ENCODE measurements at regions not wholly inside any gene's neighbourhood (a gene's known extent, or its start where the extent isn't known, plus 50 kb on each side); places are given as distances from the start of the nearest gene placed in this dataset.
"Not testable (repeated sequence)": the region's sequence is repeated elsewhere in the genome, so short reads cannot be mapped to it uniquely, and the experiment has no call there.

- no peak for DNase-seq
- no peak for TF ChIP-seq CTCF (IDR thresholded peaks at IDR 0.05; ENCODE audit: partially characterized antibody, unreplicated experiment)
- H3K4me3 Mint-ChIP-seq (ENCODE audit: unreplicated experiment) = no peak overlapping the region
- H3K4me1 Mint-ChIP-seq (ENCODE audit: low read depth, unreplicated experiment) = peaks cover 1% of the 10 kb centered on the region
- H3K9me3 Mint-ChIP-seq (ENCODE audit: unreplicated experiment) = no peaks in the 10 kb centered on the region
- no peak overlapping the region for H3K27ac Mint-ChIP-seq (ENCODE audit: unreplicated experiment)
- H3K36me3 Mint-ChIP-seq (ENCODE audit: unreplicated experiment) = no peaks in the 10 kb centered on the region
- H3K27me3 Mint-ChIP-seq (ENCODE audit: unreplicated experiment) = no peaks in the 10 kb centered on the region
Observed at GRCh38 chr6:101129851-101130250, 248.7 kb upstream of the ASCC3 start.

GRCh38 chr6:101146389-101146788 is 247.1 kb upstream of the GRIK2 start:
- Mint-ChIP-seq H3K36me3 (ENCODE audit: unreplicated experiment) (no peaks in the 10 kb centered on the region), H3K4me3 (ENCODE audit: unreplicated experiment) (no peak overlapping the region), H3K9me3 (ENCODE audit: unreplicated experiment) (no peaks in the 10 kb centered on the region), H3K27ac (ENCODE audit: unreplicated experiment) (no peak overlapping the region), H3K4me1 (ENCODE audit: low read depth, unreplicated experiment) (no peaks in the 10 kb centered on the region), H3K27me3 (ENCODE audit: unreplicated experiment) (no peaks in the 10 kb centered on the region)
- DNase-seq = no peak
- TF ChIP-seq CTCF (IDR thresholded peaks at IDR 0.05; ENCODE audit: partially characterized antibody, unreplicated experiment) = no peak

- no peak for TF ChIP-seq CTCF (IDR thresholded peaks at IDR 0.05; ENCODE audit: partially characterized antibody, unreplicated experiment)
- no peak for DNase-seq
- H3K9me3 Mint-ChIP-seq (ENCODE audit: unreplicated experiment) = no peaks in the 10 kb centered on the region
- H3K36me3 Mint-ChIP-seq (ENCODE audit: unreplicated experiment) = no peaks in the 10 kb centered on the region
- no peaks in the 10 kb centered on the region for H3K27me3 Mint-ChIP-seq (ENCODE audit: unreplicated experiment)
- no peak overlapping the region for H3K27ac Mint-ChIP-seq (ENCODE audit: unreplicated experiment)
- no peak overlapping the region for H3K4me3 Mint-ChIP-seq (ENCODE audit: unreplicated experiment)
- H3K4me1 Mint-ChIP-seq (ENCODE audit: low read depth, unreplicated experiment) = no peaks in the 10 kb centered on the region
Observed at GRCh38 chr6:101150226-101150625, 243.3 kb upstream of the GRIK2 start.

- H3K4me3 Mint-ChIP-seq (ENCODE audit: unreplicated experiment); H3K27ac Mint-ChIP-seq (ENCODE audit: unreplicated experiment); H3K4me1 Mint-ChIP-seq (ENCODE audit: low read depth, unreplicated experiment); H3K9me3 Mint-ChIP-seq (ENCODE audit: unreplicated experiment); DNase-seq; H3K36me3 Mint-ChIP-seq (ENCODE audit: unreplicated experiment); H3K27me3 Mint-ChIP-seq (ENCODE audit: unreplicated experiment): not testable (repeated sequence)
Observed at GRCh38 chr6:101157638-101158037, 235.9 kb upstream of the GRIK2 start.

- peaks cover 23% of the 10 kb centered on the region for H3K4me1 Mint-ChIP-seq (ENCODE audit: low read depth, unreplicated experiment)
- H3K27me3 Mint-ChIP-seq (ENCODE audit: unreplicated experiment) = no peaks in the 10 kb centered on the region
- DNase-seq = peak; percentile 24
- TF ChIP-seq CTCF (IDR thresholded peaks at IDR 0.05; ENCODE audit: partially characterized antibody, unreplicated experiment) = no peak
- no peaks in the 10 kb centered on the region for H3K36me3 Mint-ChIP-seq (ENCODE audit: unreplicated experiment)
- no peaks in the 10 kb centered on the region for H3K9me3 Mint-ChIP-seq (ENCODE audit: unreplicated experiment)
- H3K4me3 Mint-ChIP-seq (ENCODE audit: unreplicated experiment) = no peak overlapping the region
- peak overlapping the region; percentile 64 for H3K27ac Mint-ChIP-seq (ENCODE audit: unreplicated experiment)
Observed at GRCh38 chr6:101163611-101164010, 229.9 kb upstream of the GRIK2 start.

- H3K36me3 Mint-ChIP-seq (ENCODE audit: unreplicated experiment) = peaks cover 11% of the 10 kb centered on the region
- no peak for DNase-seq
- no peak for TF ChIP-seq CTCF (IDR thresholded peaks at IDR 0.05; ENCODE audit: partially characterized antibody, unreplicated experiment)
- peaks cover 18% of the 10 kb centered on the region for H3K4me1 Mint-ChIP-seq (ENCODE audit: low read depth, unreplicated experiment)
- H3K27me3 Mint-ChIP-seq (ENCODE audit: unreplicated experiment) = no peaks in the 10 kb centered on the region
- peaks cover 9% of the 10 kb centered on the region for H3K9me3 Mint-ChIP-seq (ENCODE audit: unreplicated experiment)
- no peak overlapping the region for H3K4me3 Mint-ChIP-seq (ENCODE audit: unreplicated experiment)
- no peak overlapping the region for H3K27ac Mint-ChIP-seq (ENCODE audit: unreplicated experiment)
Observed at GRCh38 chr6:101167638-101168037, 225.9 kb upstream of the GRIK2 start.

GRCh38 chr6:101171049-101171448 is 222.5 kb upstream of the GRIK2 start:
- not testable (repeated sequence) for H3K4me1 Mint-ChIP-seq (ENCODE audit: low read depth, unreplicated experiment); H3K4me3 Mint-ChIP-seq (ENCODE audit: unreplicated experiment); H3K27me3 Mint-ChIP-seq (ENCODE audit: unreplicated experiment); DNase-seq; H3K27ac Mint-ChIP-seq (ENCODE audit: unreplicated experiment); H3K9me3 Mint-ChIP-seq (ENCODE audit: unreplicated experiment)
- peaks cover 11% of the 10 kb centered on the region for H3K36me3 Mint-ChIP-seq (ENCODE audit: unreplicated experiment)
